ENCODE measurements at regions not wholly inside any gene's neighbourhood (a gene's known extent, or its start where the extent isn't known, plus 50 kb on each side); places are given as distances from the start of the nearest gene placed in this dataset.

- WGBS (ENCODE audit: insufficient coverage) = no CpG with 5 or more reads among the region's 1 CpG
- H3K4me1 Mint-ChIP-seq = no peaks in the 10 kb centered on the region
- TF ChIP-seq, protein P1, sequence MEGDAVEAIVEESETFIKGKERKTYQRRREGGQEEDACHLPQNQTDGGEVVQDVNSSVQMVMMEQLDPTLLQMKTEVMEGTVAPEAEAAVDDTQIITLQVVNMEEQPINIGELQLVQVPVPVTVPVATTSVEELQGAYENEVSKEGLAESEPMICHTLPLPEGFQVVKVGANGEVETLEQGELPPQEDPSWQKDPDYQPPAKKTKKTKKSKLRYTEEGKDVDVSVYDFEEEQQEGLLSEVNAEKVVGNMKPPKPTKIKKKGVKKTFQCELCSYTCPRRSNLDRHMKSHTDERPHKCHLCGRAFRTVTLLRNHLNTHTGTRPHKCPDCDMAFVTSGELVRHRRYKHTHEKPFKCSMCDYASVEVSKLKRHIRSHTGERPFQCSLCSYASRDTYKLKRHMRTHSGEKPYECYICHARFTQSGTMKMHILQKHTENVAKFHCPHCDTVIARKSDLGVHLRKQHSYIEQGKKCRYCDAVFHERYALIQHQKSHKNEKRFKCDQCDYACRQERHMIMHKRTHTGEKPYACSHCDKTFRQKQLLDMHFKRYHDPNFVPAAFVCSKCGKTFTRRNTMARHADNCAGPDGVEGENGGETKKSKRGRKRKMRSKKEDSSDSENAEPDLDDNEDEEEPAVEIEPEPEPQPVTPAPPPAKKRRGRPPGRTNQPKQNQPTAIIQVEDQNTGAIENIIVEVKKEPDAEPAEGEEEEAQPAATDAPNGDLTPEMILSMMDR (IDR thresholded peaks at IDR 0.05) = no peak
These were observed 378.4 kb upstream of the PCDH7 start for GRCh38 chr4:30341731-30342130.

DNA sequence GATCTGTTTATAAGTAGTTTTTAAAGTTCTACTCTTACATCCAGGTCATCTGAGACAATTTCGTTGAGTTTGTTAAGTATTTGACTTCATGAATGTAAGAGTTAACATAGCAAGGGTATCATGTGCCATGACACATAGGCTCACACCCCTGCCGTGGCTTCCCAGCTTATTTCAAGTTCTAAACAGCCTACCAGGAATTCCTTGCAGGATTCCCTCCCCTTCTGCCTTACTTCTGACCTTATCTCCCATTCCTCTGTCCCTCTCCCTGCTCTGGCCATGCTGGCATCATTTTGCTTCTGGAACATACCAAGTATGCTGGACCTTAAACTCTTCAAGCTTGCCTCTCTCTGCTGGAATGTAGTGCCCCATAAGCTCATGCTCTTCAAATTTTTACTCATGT is 369.9 kb upstream of the PCDH7 start:
- Histone ChIP-seq H3K36me3 (replicated peaks in 1 of 2; ENCODE audit: control insufficient read depth in 1 of 2, insufficient read depth in 2 of 2, low read length in 2 of 2) (no peaks in the 10 kb centered on the region), H3K27me3 (ENCODE audit: control insufficient read depth in 2 of 2, insufficient read depth in 2 of 2, low read length in 2 of 2) (no peaks in the 10 kb centered on the region), H3K79me2 (ENCODE audit: insufficient read depth, low read length) (no peaks in the 10 kb centered on the region), H3K9me3 (replicated peaks in 1 of 2; ENCODE audit: control insufficient read depth in 1 of 2, insufficient read depth in 1 of 2, low read length in 2 of 2) (peaks cover 0 to 3% of the 10 kb centered on the region in 2 donors), H2AFZ (ENCODE audit: insufficient read depth, low read depth, low read length, poor library complexity, severe bottlenecking) (no peak overlapping the region), H3K9ac (ENCODE audit: insufficient read depth, low read length, poor library complexity, severe bottlenecking) (no peak overlapping the region), H3K4me2 (replicated peaks; ENCODE audit: extremely low read depth, low read length, poor library complexity, severe bottlenecking) (no peak overlapping the region), H4K20me1 (ENCODE audit: insufficient read depth, low read length) (no peaks in the 10 kb centered on the region), H3K4me3 (replicated peaks in 1 of 3; ENCODE audit: low read depth in 2 of 3, low read length in 3 of 3) (no peak overlapping the region), H3K27ac (ENCODE audit: low read depth in 1 of 2, low read length in 2 of 2) (no peak overlapping the region), H3K4me1 (ENCODE audit: control insufficient read depth in 1 of 2, insufficient read depth in 2 of 2, low read length in 2 of 2) (no peaks in the 10 kb centered on the region)
- DNase-seq = no peak
- Mint-ChIP-seq H3K27ac (no peak overlapping the region), H3K36me3 (no peaks in the 10 kb centered on the region), H3K9me3 (peaks cover 0 to 6% (median 3%) of the 10 kb centered on the region in 7 donors), H3K27me3 (ENCODE audit: low read depth in 3 of 3) (no peaks in the 10 kb centered on the region), H3K4me3 (no peak overlapping the region), H3K4me1 (no peaks in the 10 kb centered on the region)
- TF ChIP-seq, protein P1 (IDR thresholded peaks at IDR 0.05) = no peak
- WGBS (ENCODE audit: insufficient coverage) = 70% methylated on average over 1 of the region's 2 CpGs
- intact Hi-C loops (cut with micrococcal nuclease) = no loop called here

More at GRCh38 chr4:30341731-30342130, 378.4 kb upstream of the PCDH7 start:
- H3K9me3 ChIP-seq (replicated peaks in 1 of 2; ENCODE audit: control insufficient read depth in 1 of 2, insufficient read depth in 1 of 2, low read length in 2 of 2) = no peaks in the 10 kb centered on the region
- no peak overlapping the region for H3K27ac ChIP-seq (ENCODE audit: low read depth in 1 of 2, low read length in 2 of 2)
- H3K4me2 ChIP-seq (replicated peaks; ENCODE audit: extremely low read depth, low read length, poor library complexity, severe bottlenecking) = no peak overlapping the region
- Mint-ChIP-seq H3K27ac (no peak overlapping the region), H3K4me3 (no peak overlapping the region), H3K27me3 (ENCODE audit: low read depth in 3 of 3) (no peaks in the 10 kb centered on the region), H3K9me3 (peaks cover 0 to 7% (median 2%) of the 10 kb centered on the region in 7 donors), H3K36me3 (no peaks in the 10 kb centered on the region)
- intact Hi-C loops (cut with micrococcal nuclease) = no loop called here
- no peak for DNase-seq
- no peak overlapping the region for H3K4me3 ChIP-seq (replicated peaks in 1 of 3; ENCODE audit: low read depth in 2 of 3, low read length in 3 of 3)
- H2AFZ ChIP-seq (ENCODE audit: insufficient read depth, low read depth, low read length, poor library complexity, severe bottlenecking) = no peak overlapping the region
- no peaks in the 10 kb centered on the region for H3K79me2 ChIP-seq (ENCODE audit: insufficient read depth, low read length)
- H3K9ac ChIP-seq (ENCODE audit: insufficient read depth, low read length, poor library complexity, severe bottlenecking) = no peak overlapping the region
- H4K20me1 ChIP-seq (ENCODE audit: insufficient read depth, low read length) = no peaks in the 10 kb centered on the region
- H3K36me3 ChIP-seq (replicated peaks in 1 of 2; ENCODE audit: control insufficient read depth in 1 of 2, insufficient read depth in 2 of 2, low read length in 2 of 2) = no peaks in the 10 kb centered on the region
- H3K4me1 ChIP-seq (ENCODE audit: control insufficient read depth in 1 of 2, insufficient read depth in 2 of 2, low read length in 2 of 2) = no peaks in the 10 kb centered on the region
- no peaks in the 10 kb centered on the region for H3K27me3 ChIP-seq (ENCODE audit: control insufficient read depth in 2 of 2, insufficient read depth in 2 of 2, low read length in 2 of 2)

Data from CD14-positive monocyte (primary cell).